ENCODE measurements at regions not wholly inside any gene's neighbourhood (a gene's known extent, or its start where the extent isn't known, plus 50 kb on each side); places are given as distances from the start of the nearest gene placed in this dataset.

- no peak overlapping the region for H3K4me3 ChIP-seq (ENCODE audit: low read depth, low read length)
- no peak for TF ChIP-seq CTCF (IDR thresholded peaks at IDR 0.05; ENCODE audit: low read depth, low read length)
Observed at GRCh38 chr16:26969589-26970231, 97.0 kb upstream of the C16orf82 start.

DNA sequence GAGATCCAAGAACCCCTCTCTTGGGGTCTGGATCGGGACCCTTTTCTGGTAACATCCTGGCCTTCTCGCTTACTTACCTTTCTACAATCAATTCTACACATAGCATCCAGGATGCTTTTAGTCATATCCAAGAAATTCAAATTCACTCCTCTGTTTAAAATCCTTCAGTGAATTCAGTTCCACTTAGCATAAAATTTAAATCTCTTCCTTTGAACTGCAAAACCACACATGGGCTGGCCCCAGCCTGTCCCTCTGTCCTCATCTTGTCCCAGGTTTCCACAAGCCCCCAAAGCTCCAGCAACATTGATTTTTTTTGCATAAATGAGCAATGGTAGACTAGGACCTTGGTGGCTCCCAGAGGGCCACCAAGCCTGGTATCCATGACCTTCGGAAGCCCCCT is 96.4 kb upstream of the C16orf82 start:
- TF ChIP-seq CTCF (IDR thresholded peaks at IDR 0.05; ENCODE audit: low read depth, low read length) = no peak

DNA sequence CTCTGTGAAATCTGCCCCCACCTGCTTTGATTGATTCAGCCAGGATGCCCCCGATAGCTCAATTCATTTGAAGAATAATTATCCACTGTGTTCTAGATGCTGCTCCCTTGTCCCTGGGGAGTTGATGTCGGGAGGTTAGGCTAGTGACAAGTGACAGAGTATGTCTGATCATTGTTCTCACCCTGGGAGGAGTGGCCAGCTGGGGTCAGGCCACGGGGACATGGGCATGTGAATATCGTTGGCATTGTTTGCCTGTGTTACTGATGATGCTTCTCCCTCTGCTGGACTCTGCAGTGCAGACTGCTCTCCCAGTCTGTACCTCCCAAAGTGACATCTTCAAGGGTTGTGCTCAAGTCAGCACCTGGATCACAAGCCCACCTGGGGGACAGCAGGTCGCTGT is 89.9 kb upstream of the C16orf82 start:
- TF ChIP-seq CTCF (IDR thresholded peaks at IDR 0.05; ENCODE audit: low read depth, low read length) = no peak
- no peak overlapping the region for H3K4me3 ChIP-seq (ENCODE audit: low read depth, low read length)

More for the DNA sequence above, 96.4 kb upstream of the C16orf82 start:
- no peak overlapping the region for H3K4me3 ChIP-seq (ENCODE audit: low read depth, low read length)

- no peak for TF ChIP-seq CTCF (IDR thresholded peaks at IDR 0.05; ENCODE audit: low read depth, low read length)
- no peak overlapping the region for H3K4me3 ChIP-seq (ENCODE audit: low read depth, low read length)
Observed at GRCh38 chr16:26981266-26981938, 85.3 kb upstream of the C16orf82 start.

DNA sequence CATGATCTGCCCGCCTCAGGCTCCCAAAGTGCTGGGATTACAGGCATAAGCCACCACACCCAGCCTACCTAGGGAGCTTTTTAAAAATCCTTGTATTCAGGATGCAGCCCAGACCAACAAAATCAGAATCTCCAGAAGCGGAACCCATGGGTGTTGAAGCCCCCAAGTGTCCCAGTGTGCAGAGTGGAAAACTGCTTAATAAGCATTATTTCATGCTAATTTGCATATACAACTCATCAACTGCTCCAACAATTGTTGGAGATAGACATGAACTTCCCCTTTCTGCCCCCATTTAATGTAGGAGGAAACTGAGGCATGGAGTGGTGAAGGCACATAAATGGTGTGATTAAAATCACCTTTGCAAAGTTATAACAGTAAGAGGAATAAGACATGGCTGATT is 84.3 kb upstream of the C16orf82 start:
- TF ChIP-seq CTCF (IDR thresholded peaks at IDR 0.05; ENCODE audit: low read depth, low read length) = no peak
- H3K4me3 ChIP-seq (ENCODE audit: low read depth, low read length) = no peak overlapping the region

DNA sequence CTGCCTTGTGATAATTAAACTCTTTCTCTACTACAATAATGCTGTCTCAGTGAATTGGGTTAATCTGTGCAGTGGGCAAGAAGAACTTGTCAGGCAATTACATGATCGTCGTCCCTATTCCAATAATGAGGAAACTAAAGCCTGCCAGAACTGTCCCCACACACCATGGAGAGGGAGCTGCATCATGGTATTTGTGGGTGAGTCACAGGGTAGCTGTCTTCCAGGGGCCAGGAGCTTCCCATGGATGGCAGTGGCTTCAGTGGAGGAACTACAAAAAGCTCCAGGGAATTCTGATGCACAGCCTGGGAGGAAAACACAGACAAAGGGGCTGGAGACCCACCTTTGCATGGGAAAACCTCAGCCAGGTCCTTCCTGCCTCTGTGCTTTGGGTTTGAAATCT is 83.3 kb upstream of the C16orf82 start:
- H3K4me3 ChIP-seq (ENCODE audit: low read depth, low read length) = no peak overlapping the region
- no peak for TF ChIP-seq CTCF (IDR thresholded peaks at IDR 0.05; ENCODE audit: low read depth, low read length)
